GM19351 (cell line): ENCODE measurements at regions not wholly inside any gene's neighbourhood (a gene's known extent, or its start where the extent isn't known, plus 50 kb on each side); places are given as distances from the start of the nearest gene placed in this dataset.

Experiments
- ATAC-seq: cut with Tn5 transposase; IDR thresholded peaks from one replicate; pipeline ENCODE4 v1.9.1; 2021; ENCODE audit warnings: mild to moderate bottlenecking, moderate library complexity; ENCODE audit not compliant: unreplicated experiment

DNA sequence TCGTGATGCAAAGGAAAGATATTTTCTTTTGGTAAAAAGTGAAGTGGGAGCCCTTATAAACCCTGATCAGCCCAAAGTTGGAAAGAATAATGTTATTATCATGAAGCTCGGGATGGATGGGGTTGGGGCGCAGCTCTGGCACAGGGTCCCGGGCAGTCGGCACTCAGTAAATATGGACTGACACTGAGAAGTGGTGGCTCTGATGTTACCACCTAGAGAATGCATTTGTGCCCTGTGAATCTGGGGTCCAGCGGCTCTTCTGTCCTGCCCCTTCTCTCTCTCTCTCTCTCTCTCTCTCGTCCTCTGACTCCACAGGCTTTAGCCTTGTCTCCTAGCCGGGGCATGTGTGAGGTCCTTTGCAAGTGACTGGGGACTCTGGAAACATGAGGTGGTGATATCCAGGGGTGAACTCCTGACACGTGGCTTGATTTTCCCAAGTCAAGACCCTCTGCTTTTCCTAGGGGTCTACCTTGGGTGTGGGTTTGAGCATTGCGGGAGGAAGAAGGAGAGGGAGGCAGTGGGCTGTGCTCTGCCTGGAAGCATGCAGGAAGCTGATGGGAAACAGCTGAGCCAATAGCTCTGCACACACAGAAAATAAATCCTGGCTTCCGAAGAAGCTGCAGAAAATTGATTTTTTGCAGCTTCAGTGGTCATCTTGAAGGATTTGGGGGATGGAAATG, 162.7 kb downstream of the MACROH2A1 start:
- no peak for ATAC-seq

DNA sequence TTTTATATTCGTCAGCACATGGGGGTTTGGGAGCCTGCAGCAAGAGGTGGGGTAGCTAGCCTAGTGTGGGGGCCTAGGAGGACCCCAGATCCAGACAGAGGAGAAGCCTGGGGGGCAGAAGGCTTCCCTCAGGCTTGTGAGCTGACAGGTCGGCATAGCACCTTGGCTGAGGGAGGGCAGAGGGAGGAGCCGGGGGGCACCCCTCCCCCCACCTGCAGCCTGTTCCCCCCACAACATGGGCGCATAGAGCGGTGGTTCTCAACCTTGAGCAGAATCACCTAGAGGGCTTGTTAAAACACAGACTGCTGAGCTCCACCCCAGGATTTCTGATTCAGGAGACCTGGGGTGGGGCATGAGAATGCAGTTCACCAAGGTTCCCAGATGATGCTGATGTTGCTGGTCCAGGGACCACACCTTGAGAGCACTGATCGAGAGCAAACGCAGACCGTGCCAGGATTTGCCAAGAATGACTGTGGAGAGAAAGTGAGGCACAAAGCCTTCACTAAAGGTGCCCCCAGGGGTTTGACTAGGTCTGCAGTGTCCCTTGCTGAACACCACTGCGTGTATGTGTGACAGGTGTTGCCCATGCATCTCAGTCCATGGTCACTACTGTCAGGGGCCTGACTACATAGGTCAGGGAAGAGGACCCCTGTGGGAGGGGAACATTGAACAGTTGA, 163.3 kb downstream of the MACROH2A1 start:
- ATAC-seq = no peak

DNA sequence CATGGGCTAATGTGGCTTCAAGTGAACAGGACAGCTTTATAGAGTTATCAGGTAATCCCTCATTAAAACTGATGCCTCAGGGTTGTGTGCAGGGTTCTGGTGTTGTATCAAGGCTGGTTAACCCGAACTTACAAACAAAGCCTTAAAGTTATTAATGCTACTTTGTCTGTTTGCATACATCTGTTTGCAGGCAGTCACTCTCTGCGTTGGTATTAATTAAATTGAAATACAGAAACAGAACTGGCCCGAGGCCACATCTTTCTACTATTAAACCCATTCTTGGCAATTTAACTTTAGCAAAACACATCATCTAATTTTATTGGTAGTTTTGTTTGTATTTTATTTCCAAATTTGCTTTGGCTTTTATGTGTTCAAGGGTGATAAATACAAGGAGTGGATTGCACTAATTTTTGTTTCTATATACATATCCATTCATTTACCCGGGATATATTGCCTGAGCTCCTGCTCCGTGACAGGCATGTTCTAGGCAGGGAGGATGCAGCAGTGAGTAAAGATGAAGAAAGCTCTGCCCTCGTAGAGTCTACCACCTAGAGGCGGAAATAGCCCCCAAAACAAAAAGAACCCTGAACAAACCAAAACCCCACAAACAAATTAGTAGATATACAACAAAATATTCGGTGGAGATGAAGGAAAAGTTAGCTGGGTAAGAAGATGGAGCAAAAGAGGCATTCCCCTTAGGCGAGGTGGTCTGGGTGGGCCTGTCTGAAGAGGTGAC, 164.2 kb downstream of the MACROH2A1 start:
- ATAC-seq = no peak

DNA sequence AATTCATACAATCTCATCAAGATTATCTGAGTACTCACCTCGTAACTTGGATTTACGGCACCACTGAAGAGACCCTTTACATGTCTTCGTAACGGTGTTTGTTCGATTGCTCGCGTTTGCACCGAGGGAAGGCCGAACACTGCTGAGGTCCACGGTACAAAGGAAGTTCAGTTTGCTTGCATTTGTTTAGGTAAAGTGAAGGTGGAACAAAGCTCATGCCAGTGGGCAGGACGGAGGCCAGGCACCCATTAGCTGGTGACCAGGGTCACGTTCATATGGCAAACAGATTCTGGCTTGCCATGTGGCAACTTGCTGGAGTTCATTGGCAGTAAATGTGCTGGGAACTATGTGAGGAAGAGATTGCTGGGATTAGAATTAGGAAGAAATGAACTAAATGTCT, 164.8 kb downstream of the MACROH2A1 start:
- ATAC-seq = no peak

DNA sequence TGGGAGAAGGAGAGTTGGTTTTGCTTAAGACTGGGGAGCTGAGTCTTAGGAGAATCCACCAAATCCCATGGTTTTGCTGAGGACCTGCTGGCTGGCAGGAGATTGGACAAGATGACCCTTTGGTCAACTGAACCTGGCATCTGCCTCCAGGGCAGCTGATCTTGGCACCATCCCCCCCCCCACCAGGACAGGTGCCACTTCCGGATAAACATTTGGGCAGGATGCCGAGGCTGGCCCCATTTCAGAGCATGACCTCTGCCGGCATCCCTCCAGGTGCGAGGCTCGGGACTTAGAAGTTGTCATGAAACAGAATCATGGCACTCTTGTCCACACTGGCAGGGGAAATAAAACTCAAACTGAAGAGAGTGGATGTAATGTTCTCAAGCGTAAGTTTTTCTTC, 165.6 kb downstream of the MACROH2A1 start:
- no peak for ATAC-seq

DNA sequence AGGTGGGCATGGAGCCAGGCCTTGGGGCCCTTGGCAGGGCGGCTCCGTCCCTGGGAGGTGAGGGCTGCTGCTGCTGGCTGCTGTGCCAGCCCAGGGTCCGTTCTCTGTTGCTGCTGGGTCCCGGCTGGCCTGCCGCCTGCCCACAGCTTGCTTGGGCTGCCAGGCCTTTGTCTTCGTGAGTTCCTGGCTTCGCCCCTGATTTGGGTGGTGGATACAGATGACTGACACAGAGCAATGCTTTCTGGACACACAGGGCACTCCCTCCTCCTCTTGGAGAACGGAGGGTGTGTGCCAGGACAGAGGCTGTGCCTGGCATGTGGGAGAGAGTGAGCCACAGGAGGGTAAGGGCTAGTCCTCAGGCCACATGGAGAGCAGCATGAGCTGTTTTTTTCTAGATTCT, 166.1 kb downstream of the MACROH2A1 start:
- no peak for ATAC-seq

DNA sequence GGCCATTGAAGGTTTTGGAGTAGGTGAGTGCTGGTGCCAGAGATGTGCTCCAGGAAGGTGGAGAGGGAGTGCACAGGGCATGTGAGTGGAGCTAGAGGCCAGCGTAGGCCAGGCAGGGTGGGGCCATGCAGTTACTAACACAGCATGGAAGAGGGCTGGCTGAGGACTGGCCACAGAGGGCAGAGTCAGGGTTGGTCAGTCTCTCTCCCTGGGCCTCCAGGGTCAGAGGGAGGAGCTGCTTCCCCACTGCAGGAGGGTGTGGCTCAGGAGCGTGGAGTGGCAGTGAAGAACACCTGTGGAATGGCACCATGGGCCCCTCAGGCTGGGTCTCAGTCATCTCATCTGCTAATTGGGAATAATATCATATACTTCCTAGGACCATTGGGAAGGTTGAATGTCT, 167.7 kb downstream of the MACROH2A1 start:
- ATAC-seq = no peak

DNA sequence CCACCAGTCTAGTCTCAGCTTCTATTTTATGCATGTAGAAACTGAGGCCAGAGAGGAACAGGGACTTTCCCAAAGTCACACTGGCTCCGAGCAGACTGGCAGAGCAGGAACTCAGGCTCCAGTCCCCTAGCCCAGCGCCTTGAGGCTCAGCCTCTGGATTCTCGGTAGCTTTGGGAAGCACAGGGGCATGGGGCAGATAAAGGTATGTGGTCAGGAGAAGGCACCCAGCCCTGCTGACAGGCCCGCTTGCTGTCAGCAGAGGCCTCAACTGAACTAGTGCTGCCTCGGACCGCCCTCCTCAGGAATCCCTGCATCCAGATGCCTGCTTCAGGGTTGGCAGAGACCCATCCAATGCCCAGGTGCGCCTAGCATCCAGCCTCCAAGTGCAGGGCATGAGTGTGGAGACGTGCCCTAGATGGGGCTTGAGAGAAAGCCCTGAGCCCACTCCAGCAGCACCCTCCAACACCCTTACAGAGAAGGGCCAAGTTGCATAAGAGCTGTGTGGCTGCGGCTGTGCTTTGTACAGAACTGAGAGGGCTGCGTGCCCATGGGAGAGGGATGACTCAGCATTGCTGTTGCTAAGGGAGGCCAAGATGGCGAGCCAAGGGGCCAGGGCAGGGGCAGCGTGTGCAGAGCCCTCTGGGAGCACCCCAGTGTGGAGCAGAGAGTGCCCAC, 168.6 kb downstream of the MACROH2A1 start:
- no peak for ATAC-seq

DNA sequence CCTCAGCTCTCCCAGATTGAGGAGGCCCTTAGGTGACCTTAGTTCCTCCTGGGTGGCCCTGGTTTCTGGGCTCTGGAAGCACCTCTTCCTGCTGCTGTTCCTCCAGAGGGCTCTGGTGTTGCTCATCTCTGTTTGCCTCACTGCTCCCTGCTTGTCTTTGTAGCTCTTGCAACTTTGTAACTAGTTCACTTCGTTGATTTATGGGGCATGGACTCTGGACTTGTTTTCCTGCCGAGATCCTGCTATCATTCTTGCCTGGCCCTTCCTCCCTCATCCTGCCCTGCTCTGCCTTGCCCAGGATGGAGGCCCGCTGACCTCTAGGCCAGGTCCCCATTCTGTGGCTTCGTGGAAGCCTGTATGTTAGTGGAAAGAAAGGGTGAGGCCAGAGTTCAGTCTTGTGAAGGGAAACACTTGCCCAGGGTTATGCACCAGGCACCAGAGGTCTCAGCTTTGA, 169.3 kb downstream of the MACROH2A1 start:
- ATAC-seq = no peak

DNA sequence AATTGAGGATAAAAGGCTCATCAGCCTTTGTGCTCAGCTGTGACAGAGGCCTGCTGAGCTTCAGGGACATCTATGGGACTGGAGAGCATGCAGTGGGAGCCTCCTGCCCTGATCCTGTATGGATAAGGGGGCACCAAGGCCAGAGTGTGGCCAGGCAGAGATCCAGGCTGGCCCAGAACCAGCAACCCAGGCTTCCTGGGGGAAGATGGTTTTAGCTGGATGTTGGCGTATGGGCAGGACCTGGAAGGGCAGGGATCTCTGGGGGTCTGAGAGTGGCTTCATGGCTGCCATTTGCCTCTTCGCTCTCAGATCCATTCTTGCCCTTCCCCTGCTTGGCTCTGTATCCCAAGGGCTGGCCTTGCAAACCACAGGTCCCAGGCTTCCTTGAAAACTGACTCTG, 169.9 kb downstream of the MACROH2A1 start:
- no peak for ATAC-seq

DNA sequence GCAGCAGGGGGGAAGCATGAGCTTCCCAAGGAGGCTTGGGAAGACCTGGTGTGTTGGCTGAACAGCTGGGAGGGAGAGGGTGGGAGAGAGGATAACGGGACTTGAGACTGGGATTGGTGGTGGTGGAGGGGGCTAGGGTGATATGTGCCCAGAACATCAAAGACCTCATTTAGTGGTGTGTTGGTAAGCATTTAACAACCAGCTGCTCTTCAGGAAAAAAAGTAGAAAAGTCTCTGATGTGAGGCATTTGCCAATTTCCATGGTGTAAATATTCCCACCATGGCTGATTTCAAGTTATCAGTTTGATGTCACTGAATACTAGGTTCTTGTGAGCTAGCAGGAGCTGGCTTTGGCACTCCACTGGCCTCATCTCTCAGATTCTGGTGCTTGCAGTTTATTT, 170.8 kb downstream of the MACROH2A1 start:
- ATAC-seq = no peak

DNA sequence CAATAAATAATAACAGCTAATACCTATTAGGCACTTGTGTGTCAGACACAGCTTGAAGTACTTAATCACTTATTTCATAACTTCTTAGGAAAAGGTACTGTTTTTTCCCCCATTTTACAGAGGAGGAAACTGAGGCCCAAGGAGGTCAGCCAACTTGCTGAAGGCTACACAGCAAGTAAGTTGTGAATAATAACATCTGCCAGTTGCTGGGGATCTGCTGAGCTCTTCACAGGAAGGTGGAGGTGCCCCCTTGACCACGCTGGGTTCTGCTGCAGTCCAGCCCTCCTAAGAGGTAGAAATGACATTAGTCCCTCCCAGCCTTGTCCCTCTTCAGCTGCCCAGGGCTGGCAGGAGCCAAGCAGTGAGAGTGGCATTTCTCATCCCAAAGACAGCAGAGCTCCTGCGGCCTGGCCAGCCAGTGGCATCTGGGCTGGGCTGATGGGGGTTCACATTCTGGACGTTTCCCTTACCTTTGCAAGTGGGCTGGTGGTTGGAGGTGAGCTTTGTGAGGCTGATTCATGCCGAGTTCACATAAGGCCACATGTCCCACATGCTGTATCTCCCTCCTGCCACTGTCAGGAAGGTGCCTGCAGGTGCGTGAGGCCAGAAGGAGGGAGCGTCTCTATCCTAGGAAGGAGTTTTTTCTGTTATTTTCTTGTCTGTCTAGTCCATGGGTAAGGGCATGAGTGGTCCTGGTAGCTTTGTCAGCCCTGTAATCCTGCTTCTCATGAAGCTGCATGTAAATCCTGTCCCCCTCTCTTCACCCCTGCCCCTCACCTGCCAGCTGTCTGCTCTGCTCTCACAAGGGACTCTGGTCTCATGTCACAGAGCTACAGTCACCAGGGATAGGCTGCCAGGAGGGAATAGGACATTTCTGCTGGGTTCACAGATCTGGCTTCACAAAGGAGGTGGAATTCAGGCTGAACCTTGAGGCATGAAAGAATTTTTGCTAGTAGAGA, 171.7 kb downstream of the MACROH2A1 start:
- no peak for ATAC-seq

DNA sequence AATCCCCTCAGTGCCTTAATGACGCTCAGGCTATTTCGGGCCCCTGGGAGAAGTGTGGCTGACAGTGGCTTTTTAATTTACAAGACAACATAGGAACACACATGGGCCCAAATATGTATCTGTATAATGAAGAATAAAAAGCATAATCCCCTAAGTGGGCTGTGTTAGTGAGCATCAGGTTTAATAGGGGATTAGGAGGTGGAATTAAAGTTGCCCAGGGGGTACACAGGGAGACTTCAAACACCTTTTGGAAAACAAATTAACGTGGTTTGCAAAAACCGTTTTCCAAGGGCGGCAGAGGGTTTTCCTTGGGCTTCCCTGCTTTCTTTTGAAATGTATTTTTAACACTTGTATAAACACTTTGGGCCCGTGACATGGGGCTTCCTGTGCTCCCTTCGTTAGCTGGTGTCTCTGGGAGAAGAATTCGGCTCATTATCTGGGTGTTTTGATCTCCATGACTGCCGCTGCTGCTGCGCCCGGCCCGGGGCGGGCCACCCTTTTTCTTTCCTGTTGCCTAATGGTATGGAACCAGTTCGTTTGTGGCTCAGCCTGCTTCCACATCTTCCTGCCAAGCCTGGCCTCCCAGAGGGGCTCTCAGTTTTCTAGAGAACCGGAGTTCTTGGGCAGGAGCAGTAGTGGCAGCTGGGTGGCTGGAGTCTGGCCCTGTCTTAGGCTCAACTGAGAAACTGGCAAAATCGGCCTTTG, 173.0 kb downstream of the MACROH2A1 start:
- no peak for ATAC-seq

DNA sequence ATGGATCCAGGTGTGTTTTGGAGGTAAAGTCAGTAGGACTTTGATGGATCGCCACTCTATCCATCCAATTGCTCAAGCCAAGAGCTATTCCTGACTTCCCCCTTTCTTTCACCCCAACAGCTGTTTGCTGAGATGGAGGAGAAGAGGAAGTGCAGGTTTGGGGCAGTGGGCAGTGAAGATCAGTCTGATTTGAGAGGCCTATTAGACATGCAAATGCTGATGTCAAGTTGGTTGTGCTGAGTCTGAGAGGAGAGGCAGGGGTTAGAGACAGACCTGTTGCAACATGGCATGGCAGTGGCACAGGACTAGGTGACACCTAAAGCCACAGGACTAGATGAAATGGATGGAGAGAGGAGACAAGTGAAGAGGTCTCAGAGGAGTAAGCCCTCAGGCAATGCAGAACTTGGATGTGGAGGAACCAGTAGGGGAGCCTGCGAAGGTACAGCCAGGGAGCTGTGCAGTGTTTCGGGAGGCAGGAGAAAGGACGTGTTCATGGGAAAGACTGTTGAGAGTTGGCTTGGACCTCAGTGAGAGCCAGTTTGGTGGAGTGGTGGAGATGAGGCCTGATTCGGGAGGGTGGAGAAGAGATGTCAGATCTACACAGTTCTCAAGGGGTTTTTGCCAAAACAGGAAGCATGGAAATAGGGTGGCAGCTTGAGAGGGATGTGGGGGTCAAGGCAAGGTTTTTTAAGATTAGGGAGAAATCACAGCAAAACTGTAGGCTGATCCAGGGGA, 175.0 kb downstream of the MACROH2A1 start:
- ATAC-seq = no peak

DNA sequence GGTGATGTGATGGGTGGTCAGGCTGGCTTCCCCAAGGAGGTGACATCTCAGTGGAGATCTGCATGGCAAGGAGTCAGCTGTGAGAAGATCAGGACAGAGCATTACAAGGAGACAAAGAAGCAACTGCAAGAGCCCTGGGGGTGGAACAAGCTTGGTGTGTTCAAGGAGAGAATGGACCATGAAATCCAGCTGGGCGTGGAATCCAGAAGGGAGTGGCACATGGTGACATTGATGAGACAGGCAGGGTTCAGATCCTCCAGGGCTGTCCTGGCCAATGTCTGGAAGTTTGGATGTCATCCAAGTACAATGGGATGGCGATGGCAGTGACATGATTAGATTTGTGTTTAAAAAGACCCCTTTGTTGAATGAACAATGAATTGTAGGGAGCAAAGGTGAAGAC, 175.6 kb downstream of the MACROH2A1 start:
- no peak for ATAC-seq

DNA sequence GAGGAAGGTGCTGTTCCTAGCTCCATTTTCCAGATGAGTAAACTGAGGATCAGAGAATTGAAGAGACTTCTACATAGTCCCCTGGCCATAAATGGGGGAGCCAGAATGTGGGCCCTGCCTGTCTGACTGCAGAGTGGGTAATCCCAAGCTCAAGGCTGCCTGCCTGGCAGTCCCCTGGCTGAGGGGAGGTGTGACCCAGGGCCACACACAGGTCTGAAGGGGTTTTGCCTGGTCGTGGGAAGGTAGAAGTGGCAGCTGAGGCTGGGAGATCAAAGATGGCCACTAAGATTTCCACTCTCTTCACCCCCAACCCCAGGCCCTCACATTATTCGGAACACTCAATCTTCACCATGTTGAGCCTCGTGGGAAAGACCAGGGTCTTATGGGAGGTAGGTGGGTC, 176.3 kb downstream of the MACROH2A1 start:
- ATAC-seq = no peak

DNA sequence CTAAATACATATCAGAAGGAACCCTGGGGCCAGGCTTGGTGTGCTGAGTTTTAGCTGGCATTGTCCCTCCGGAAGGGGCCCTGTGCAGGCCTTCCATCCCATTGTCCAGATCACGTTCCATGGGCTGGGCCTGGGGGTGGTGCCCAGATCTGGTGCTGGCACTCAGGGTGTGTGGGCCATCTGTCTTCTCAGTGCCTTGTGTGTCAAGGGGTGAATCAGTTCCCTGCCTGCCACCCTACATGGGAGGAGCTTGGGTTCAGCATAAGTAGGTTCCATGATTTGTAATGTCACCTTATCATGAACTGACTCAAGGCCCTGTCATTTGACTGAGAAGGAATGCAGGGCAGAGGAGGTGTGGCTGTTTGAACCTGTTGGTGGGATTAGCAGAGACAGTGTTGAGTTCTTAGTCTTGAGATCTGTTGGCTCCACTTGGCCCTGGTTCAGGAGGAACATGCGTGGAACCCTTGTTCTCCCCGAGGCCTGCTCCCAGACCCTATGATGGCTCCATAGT, 176.8 kb downstream of the MACROH2A1 start:
- no peak for ATAC-seq

DNA sequence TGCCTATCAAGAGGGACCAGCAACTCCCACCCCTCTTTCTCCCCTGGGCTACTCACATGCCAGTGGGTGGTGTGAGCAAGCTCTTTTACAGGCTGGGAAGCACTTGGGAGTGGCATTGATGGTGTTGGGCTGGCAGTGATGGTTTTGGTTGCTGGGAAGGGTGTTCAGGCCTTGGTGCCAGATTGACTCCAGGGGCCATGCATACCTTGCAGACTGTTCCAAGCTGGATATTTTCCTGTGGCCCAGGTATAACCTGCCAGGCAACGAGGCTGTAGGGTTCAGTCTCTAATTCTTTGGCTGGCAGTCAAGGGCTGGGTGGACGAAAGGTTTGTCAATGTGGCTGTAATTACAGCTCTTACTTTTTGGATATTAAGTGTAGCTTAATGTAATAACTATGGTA, 177.3 kb downstream of the MACROH2A1 start:
- ATAC-seq = no peak

DNA sequence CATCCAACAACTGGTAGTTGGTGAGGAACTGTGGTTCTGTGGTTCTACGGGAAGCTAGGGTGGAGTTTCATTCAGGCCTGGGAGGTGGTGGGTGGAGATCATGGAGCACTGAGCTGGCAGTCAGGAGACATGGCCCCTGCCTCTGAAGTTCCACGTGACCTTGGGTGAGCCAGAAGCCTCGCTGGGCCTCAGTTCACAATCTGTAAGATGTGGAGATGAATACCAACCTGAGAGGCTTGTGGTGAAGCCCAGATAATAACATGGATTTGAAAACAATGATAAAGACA, 177.9 kb downstream of the MACROH2A1 start:
- no peak for ATAC-seq
